GF-D8 (cell line): ENCODE measurements at regions not wholly inside any gene's neighbourhood (a gene's known extent, or its start where the extent isn't known, plus 50 kb on each side); places are given as distances from the start of the nearest gene placed in this dataset.
"Not testable (repeated sequence)": the region's sequence is repeated elsewhere in the genome, so short reads cannot be mapped to it uniquely, and the experiment has no call there.

ENCODE experiments used
- DNase-seq: peaks from one replicate; lab custom pipeline; 2025; lab: John Stamatoyannopoulos, UW

DNA sequence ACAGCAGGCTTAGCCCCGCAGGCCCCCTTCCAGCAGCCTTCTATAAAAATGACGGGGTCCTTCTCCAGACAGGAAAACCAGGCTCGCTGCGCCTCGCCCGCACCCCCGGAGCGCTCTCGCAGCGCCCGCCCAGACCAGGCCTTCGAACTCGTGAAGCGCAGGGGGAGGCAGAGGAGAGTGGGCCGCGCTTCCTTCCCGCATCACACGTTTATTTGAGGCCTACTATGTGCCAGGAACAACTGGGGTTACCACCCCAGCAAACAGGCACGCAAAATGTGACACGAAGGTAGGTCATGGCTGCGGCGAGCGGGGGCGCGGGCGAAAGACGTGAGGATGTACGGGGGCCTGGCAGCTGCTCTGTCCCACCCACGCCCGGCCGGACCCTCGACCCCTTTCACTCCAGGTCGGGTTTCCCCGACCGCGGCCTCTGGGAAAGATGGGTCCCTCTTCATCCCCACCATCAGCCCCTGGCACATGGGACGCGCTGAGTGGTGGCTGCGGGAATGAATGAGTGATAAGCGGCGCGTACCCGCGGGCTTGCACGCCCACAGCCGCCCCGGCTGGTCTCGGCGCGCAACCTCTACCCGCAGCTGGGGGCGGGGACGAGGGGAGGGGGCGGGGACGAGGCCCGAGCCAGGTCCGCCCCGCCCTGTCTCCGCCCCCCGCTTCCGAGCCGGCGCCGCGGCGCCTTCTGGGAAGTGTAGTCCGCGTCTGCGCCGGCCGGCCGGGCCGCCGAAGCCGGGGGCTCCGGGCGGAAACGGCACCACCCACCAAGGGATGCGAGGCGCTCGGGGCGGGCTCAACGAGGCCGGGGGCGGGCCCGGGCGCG, 59.1 kb downstream of the ZNF467 start:
- DNase-seq: no peak

DNA sequence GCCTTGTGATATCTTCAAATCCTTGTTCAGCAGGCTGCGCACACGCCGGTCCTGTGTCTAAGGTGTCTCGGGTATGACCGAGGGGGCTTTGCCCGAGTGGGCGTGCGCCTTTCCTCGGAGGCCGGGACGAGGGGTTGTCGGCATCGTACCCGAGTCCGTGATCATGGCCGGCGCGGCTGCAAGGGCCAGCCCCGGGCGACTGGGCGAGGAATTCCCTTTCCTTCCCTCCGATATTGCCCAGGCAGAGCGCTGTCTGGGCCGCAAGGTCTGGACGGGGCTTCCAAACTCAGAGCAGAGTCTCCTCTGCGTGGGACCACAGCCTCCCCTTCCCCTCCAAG, 59.7 kb downstream of the ZNF467 start:
- no peak for DNase-seq

DNA sequence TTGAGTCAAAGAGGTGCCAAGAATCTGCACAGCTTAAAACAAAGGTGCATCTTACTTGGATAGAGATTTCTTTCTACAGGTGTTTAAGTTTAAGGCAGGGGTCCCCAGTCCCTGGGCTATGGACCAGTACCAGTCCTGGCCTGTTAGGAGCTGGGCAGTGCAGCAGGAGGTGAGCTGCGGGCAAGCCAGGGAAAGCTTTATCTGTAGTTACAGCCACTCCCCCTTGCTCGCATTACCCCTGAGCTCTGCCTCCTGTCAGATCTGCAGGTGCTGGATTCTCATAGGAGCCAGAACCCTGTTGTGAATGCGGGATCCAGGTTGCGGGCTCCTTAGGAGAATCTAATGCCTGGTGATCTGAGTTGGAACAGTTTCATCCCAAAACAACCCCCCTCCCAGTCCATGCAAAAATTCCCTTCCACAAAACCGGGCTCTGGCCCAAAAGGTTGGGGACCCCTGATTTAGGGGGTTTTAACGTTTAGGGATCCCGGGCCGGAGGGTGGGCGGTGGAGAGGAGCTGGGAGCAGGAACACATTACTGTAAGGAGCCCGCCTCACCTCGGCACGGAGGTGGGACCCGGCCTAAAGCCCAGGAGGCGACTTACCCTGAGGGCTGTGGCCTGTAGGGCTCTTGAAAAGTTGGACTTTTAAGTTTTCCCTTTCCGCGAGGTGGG, 60.2 kb downstream of the ZNF467 start:
- no peak for DNase-seq

- DNase-seq: no peak
Observed at GRCh38 chr7:149708026-149708425, 65.4 kb downstream of the ZNF467 start.

DNA sequence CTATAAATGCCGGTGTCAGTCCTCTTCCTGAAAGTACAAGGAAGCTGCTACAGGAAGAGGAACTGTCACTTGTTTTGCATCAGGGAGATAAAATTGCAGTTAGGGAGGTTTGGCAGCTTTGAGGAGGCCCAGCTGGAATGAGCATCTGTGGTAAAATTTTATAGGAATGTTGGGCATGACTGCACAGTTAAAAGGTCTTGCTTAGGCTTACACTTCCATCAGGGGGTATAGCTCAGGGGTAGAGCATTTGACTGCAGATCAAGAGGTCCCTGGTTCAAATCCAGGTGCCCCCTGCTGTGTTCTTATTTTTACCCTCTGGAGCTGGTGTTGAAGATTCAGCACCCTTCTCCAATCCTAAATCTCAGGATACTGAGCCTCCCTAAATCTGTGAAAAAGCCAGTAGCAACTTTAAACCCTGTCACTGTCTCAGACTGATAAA, 65.9 kb downstream of the ZNF467 start:
- DNase-seq: peak; percentile 29

GRCh38 chr7:149706398-149706797, 67.0 kb downstream of the ZNF467 start:
- no peak for DNase-seq

DNA sequence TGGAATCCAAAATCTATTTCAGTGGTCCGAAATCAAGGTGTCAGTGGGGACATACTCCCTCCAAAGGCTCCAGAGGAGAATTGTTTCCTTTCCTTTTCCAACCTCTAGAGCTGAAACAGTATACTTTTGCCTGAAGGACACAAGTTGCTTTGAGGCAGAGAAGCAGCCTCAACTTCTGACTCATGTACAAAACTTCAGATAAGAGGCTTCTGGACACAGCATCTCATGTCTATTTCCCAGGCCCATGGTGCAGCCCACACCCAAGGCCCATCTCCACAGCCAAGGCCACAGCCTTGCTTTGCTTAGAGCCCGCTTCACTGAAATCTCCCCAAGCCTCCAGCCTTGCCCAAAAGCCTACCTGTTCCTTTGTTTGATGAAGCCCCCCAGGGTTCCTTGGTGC, 68.9 kb downstream of the ZNF467 start:
- DNase-seq: no peak

- DNase-seq: no peak
Observed at GRCh38 chr7:149703044-149703650, 70.2 kb downstream of the ZNF467 start.

DNA sequence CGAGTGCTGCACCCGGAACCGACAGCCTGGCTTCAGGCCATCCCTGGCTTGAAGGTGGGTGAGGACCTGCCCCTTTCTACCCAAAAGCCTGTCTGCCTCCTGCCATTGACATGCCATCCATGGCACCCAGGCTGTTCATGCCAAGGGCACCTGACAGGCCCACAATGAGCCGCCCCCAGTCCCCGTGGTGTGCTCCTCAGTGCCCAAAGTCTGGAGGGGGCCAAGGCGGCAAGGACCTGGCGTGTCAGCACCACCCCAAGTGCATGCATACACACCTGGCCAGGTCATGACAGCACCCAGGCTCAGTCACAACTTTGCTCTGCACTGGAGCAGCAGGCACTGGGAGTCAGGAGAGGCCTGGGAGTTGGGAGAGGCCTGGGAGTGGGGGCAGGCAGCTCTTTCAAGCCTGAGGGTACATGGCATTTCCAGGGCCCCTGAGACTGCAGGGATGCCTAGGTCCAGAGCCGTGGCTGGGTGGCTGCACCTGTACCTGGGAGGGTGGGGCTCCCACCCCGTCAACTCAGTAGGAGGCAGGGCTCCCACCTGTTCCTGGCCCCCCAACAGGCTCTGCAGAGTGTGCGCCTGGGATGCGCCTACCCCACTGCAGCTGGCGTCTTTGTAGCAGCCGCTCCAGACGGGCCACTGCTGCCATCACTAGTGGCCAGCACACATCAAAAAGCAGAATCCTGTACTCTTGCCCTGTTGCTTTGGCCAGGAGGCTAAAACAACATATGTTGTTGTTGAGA, 71.7 kb downstream of the ZNF467 start:
- DNase-seq: no peak

- not testable (repeated sequence) for DNase-seq
Observed at GRCh38 chr7:149697767-149698166, 75.6 kb downstream of the ZNF467 start.

DNA sequence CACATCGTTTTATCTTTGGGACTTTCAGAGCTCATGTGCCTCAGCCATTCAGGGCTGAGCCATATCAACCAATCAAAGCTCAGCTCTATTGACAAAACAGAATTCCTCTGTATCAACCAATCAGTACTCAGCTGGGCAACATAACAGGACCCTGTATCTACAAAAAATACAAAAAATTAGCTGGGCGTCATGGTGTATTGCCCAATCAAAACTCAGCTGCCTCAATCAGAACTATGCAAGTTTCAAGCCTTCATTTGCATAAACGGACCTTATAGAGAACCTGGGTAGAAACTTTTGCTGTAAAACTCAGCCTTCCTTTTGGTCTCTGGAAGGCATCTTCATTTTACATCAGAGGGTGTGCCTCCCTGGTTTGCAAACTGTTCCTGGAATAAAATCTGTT, 77.1 kb downstream of the ZNF467 start:
- no peak for DNase-seq

GRCh38 chr7:149692557-149692982, 80.8 kb downstream of the ZNF467 start:
- no peak for DNase-seq

DNA sequence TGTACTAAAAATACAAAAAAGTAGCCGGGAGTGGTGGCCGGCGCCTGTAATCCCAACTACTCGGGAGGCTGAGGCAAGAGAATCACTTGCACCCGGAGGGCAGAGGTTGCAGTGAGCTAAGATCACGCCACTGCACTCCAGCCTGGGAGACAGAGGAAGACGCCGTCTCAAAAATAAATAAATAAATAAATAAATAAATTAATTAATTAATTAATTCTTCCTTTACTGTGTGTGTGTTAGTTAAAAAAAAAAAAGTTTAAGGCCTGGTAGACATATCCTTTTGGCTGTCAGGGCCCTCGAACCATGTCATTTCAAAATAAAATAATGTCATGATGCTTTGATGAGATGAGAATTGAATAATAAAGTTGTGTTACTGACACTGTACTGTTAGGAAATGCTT, 81.3 kb downstream of the ZNF467 start:
- DNase-seq: no peak

DNA sequence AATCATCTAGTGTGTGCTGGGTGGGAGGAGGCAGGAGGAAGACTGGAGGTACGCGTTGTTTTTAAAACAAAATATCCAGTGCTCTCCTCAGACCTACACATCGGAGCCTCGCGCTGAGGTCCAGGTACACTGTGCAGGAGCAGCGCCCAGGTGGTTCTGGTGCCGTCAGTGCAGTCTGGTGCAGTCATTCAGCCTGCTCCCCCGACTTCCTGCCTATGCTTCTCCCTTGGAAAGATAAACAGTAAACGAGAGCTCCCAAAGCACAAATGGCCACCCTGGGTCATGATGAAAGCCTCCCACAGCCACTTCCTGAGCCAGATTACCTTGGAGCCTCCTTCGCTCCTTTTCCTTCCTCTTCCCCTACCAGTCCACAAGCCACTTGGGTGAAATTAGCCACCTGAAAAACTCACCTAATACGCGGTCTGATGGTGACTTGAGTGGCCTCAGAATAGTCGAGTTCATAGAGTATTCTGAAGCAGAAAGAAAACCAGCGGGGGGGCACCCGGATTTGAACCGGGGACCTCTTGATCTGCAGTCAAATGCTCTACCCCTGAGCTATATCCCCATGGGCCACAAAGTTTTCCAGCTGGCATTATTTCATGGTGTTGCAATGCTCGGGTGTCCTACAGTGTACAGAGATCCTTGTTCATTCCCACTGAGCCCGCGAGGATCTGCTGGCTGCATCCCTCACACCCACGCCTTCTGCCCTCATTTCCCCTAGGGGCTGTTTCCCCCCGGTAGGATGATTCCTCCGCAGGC, 82.5 kb downstream of the ZNF467 start:
- DNase-seq: no peak

DNA sequence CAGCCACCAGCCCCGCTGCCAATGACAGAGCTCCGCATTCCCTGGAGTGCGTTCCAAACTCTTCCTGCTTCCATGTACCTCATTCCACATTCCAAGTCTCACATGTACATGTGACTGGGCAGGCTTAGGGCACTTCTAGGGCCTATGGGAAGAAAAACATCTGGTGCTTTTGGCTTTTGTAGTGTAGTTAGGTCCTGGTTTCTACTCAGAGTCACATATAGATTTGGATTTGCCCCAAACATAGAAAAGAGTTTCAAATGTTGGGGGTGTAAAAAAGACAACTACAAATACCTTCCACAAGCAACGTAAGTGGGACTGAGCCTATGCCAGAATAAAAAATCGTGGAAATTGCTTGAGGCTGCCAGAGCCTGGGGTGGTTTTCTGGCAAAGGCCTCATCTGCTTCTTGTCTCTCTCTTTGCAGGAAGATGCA, 84.1 kb downstream of the ZNF467 start:
- DNase-seq: no peak

GRCh38 chr7:149688836-149689235, 84.6 kb downstream of the ZNF467 start:
- DNase-seq: no peak

DNA sequence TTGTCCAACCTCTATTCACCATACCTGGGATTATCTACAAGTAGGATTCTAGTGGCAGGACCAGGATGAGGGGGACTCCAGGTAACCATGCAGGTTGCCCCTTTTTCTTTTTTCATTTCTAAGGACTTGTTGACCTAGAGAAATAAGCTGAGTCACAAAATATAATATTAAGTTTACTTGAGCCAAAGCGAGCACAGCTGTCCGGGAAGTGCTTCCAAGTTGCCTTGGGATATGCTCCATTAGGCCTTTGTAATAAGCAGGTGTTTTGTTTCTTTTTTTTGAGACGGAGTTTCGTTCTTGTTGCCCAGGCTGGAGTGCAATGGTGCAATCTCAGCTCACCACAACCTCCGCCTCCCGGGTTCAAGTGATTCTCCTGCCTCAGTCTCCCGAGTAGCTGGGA, 85.6 kb downstream of the ZNF467 start:
- DNase-seq: not testable (repeated sequence)

DNA sequence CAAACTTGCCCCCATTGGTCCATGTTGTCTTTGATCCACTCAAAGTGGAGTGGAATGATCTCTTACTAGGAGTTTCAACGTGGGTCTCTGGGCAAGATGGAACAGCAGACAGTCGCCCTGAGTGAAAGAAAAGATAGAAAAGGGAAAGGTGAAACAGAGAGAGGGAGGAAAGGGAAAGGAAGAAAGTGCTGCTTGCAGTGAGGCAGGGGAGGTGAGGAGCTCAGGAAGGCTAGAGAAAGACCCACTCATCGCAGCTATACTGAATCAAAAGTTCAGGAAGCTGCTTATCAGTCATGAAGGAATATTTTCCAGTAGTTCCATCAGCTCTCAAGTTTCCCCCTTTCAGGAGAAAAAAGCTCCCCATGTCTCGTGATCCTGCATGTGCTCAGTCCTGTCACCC, 86.9 kb downstream of the ZNF467 start:
- no peak for DNase-seq

GRCh38 chr7:149686011-149686410, 87.4 kb downstream of the ZNF467 start:
- no peak for DNase-seq

- no peak for DNase-seq
Observed at GRCh38 chr7:149685455-149685854, 87.9 kb downstream of the ZNF467 start.

- no peak for DNase-seq
Observed at GRCh38 chr7:149683898-149684297, 89.5 kb downstream of the ZNF467 start.

DNA sequence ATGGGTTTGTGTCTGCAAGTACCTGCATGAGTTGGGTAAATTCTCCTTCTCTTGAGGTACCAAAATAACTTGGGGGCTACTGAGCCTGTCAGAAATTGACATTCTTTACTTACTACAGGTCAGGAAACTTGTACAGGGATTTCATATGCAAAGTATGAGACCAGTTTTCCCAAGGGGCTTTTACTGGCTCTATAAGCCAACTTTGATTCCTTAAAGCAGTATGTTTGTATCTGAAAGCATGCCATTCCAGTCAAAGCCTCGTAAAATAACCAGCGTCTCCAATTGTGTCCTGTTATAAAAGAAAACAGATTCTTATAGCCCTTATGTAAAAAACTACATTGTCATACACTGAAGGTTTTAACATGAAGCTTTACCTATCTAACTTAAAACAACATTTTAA, 90.2 kb downstream of the ZNF467 start:
- DNase-seq: no peak
